HUES6 (cell line): ENCODE measurements at regions not wholly inside any gene's neighbourhood (a gene's known extent, or its start where the extent isn't known, plus 50 kb on each side); places are given as distances from the start of the nearest gene placed in this dataset.

ENCODE experiments used
- H3K27ac ChIP-seq: 2 replicates; pipeline ENCODE4 v1.7.0; 2013; ENCODE audit warnings: low read depth, mild to moderate bottlenecking, low read length, inconsistent platforms
- H3K27me3 ChIP-seq: 2 replicates; pipeline ENCODE4 v1.6.1; 2013; ENCODE audit warnings: low read length; ENCODE audit not compliant: control insufficient read depth, insufficient read depth
- H3K36me3 ChIP-seq: 2 replicates; pipeline ENCODE4 v1.6.1; 2013; ENCODE audit warnings: low read length; ENCODE audit not compliant: control insufficient read depth, insufficient read depth
- H3K4me1 ChIP-seq: 2 replicates; pipeline ENCODE4 v1.6.1; 2013; ENCODE audit warnings: low read length; ENCODE audit not compliant: control insufficient read depth, insufficient read depth
- H3K4me3 ChIP-seq: 2 replicates; pipeline ENCODE4 v1.5.1; 2013; ENCODE audit warnings: low read depth, low read length
- H3K9ac ChIP-seq: one replicate; pipeline ENCODE4 v1.6.1; 2013; ENCODE audit warnings: mild to moderate bottlenecking, low read length
- H3K9me3 ChIP-seq: 2 replicates; pipeline ENCODE4 v1.6.1; 2013; ENCODE audit warnings: low read depth, low read length; ENCODE audit not compliant: control insufficient read depth, insufficient read depth

GRCh38 chr3:118593277-118593670, 441.4 kb downstream of the IGSF11 start:
- H3K4me1 ChIP-seq, result no peaks in the 10 kb centered on the region
- H3K4me3 ChIP-seq, result no peak overlapping the region
- no peaks in the 10 kb centered on the region for H3K27me3 ChIP-seq
- peaks cover 28% of the 10 kb centered on the region for H3K9me3 ChIP-seq
- no peak overlapping the region for H3K27ac ChIP-seq
- H3K36me3 ChIP-seq, result no peaks in the 10 kb centered on the region
- no peak overlapping the region for H3K9ac ChIP-seq

- Histone ChIP-seq H3K36me3 (no peaks in the 10 kb centered on the region), H3K4me1 (no peaks in the 10 kb centered on the region), H3K9ac (no peak overlapping the region), H3K9me3 (peaks cover 24% of the 10 kb centered on the region), H3K4me3 (no peak overlapping the region), H3K27me3 (no peaks in the 10 kb centered on the region), H3K27ac (no peak overlapping the region)
Observed at GRCh38 chr3:118597184-118597583, 437.5 kb downstream of the IGSF11 start.

GRCh38 chr3:118607915-118608820, 426.5 kb downstream of the IGSF11 start:
- Histone ChIP-seq H3K27me3 (no peaks in the 10 kb centered on the region), H3K4me3 (no peak overlapping the region), H3K9ac (no peak overlapping the region), H3K9me3 (0 out of 2 replicates have a peak, but pooled peaks cover 10% of the 10 kb centered on the region), H3K4me1 (no peaks in the 10 kb centered on the region), H3K27ac (no peak overlapping the region), H3K36me3 (no peaks in the 10 kb centered on the region)

- Histone ChIP-seq H3K27ac (no peak overlapping the region), H3K4me3 (no peak overlapping the region), H3K27me3 (no peaks in the 10 kb centered on the region), H3K9ac (no peak overlapping the region), H3K9me3 (no peaks in the 10 kb centered on the region), H3K4me1 (no peaks in the 10 kb centered on the region), H3K36me3 (no peaks in the 10 kb centered on the region)
Observed at GRCh38 chr3:118618247-118619040, 416.2 kb downstream of the IGSF11 start.

- no peak overlapping the region for H3K4me3 ChIP-seq
- H3K9me3 ChIP-seq, result no peaks in the 10 kb centered on the region
- H3K4me1 ChIP-seq, result no peaks in the 10 kb centered on the region
- no peak overlapping the region for H3K27ac ChIP-seq
- no peaks in the 10 kb centered on the region for H3K36me3 ChIP-seq
- H3K27me3 ChIP-seq, result no peaks in the 10 kb centered on the region
- H3K9ac ChIP-seq, result no peak overlapping the region
Observed at GRCh38 chr3:118626453-118626852, 408.2 kb downstream of the IGSF11 start.

- Histone ChIP-seq H3K27ac (no peak overlapping the region), H3K27me3 (no peaks in the 10 kb centered on the region), H3K4me3 (no peak overlapping the region), H3K9me3 (no peaks in the 10 kb centered on the region), H3K36me3 (no peaks in the 10 kb centered on the region), H3K9ac (no peak overlapping the region), H3K4me1 (no peaks in the 10 kb centered on the region)
Observed at GRCh38 chr3:118628704-118629341, 405.8 kb downstream of the IGSF11 start.

GRCh38 chr3:118629821-118630220, 404.8 kb downstream of the IGSF11 start:
- no peaks in the 10 kb centered on the region for H3K27me3 ChIP-seq
- no peak overlapping the region for H3K4me3 ChIP-seq
- no peaks in the 10 kb centered on the region for H3K36me3 ChIP-seq
- H3K9me3 ChIP-seq, result no peaks in the 10 kb centered on the region
- H3K27ac ChIP-seq, result no peak overlapping the region
- H3K4me1 ChIP-seq, result no peaks in the 10 kb centered on the region; the same call in 1 of the 2 replicates
- no peak overlapping the region for H3K9ac ChIP-seq

- H3K4me3 ChIP-seq, result no peak overlapping the region
Observed at GRCh38 chr3:118635711-118636110, 398.9 kb downstream of the IGSF11 start.

GRCh38 chr3:118636841-118637240, 397.8 kb downstream of the IGSF11 start:
- Histone ChIP-seq H3K9ac (no peak overlapping the region), H3K27me3 (no peaks in the 10 kb centered on the region), H3K4me3 (no peak overlapping the region), H3K4me1 (no peaks in the 10 kb centered on the region; the same call in 1 of the 2 replicates), H3K36me3 (no peaks in the 10 kb centered on the region), H3K9me3 (no peaks in the 10 kb centered on the region), H3K27ac (no peak overlapping the region)

More at GRCh38 chr3:118635711-118636110, 398.9 kb downstream of the IGSF11 start:
- H3K27ac ChIP-seq, result no peak overlapping the region
- no peaks in the 10 kb centered on the region for H3K27me3 ChIP-seq
- no peaks in the 10 kb centered on the region for H3K36me3 ChIP-seq
- H3K9ac ChIP-seq, result no peak overlapping the region
- no peaks in the 10 kb centered on the region; the same call in 1 of the 2 replicates for H3K4me1 ChIP-seq
- no peaks in the 10 kb centered on the region for H3K9me3 ChIP-seq

GRCh38 chr3:118637846-118638245, 396.8 kb downstream of the IGSF11 start:
- Histone ChIP-seq H3K9me3 (no peaks in the 10 kb centered on the region), H3K4me3 (no peak overlapping the region), H3K27ac (no peak overlapping the region), H3K4me1 (no peaks in the 10 kb centered on the region; the same call in 1 of the 2 replicates), H3K27me3 (no peaks in the 10 kb centered on the region), H3K36me3 (no peaks in the 10 kb centered on the region), H3K9ac (no peak overlapping the region)
